Right ventricle myocardium inferior (tissue), 1 donor: ENCODE measurements at regions not wholly inside any gene's neighbourhood (a gene's known extent, or its start where the extent isn't known, plus 50 kb on each side); places are given as distances from the start of the nearest gene placed in this dataset.

Experiments used
- ATAC-seq: fragments of 200-7000 bp; cut with Tn5 transposase; one replicate; pipeline ENCODE4 v1.9.1; 2020; ENCODE audit warnings: mild to moderate bottlenecking, moderate library complexity
- DNase-seq: peaks from one replicate; pipeline ENCODE4 v3.0.0; 2021; ENCODE audit errors: missing footprints
- intact Hi-C: fragments of 100-400 bp; cut with DNase I; formaldehyde crosslinking; loops from one replicate; pipeline ENCODE4 v1.11.0; 2022
- donor health status: DM: no; HTN: yes; CAD: no; lungs with severe emphysema.

- ATAC-seq (no peak), DNase-seq (no peak)
- intact Hi-C loops: no loop called here
Measured at GRCh38 chr2:147100406-147101035, 744.3 kb upstream of the ACVR2A start.

- ATAC-seq: no peak
- no peak for DNase-seq
- intact Hi-C loops: no loop called here
Measured at GRCh38 chr2:147099845-147100244, 745.0 kb upstream of the ACVR2A start.

GRCh38 chr2:147098940-147099339, 745.9 kb upstream of the ACVR2A start:
- intact Hi-C loops: no loop called here
- ATAC-seq: no peak

GRCh38 chr2:147097747-147098146, 747.1 kb upstream of the ACVR2A start:
- intact Hi-C loops: no loop called here
- DNase-seq (no peak), ATAC-seq (no peak)

More at GRCh38 chr2:147098940-147099339, 745.9 kb upstream of the ACVR2A start:
- DNase-seq: no peak

GRCh38 chr2:147096671-147097070, 748.2 kb upstream of the ACVR2A start:
- intact Hi-C loops: no loop called here
- ATAC-seq (no peak), DNase-seq (no peak)

GRCh38 chr2:147095376-147095775, 749.5 kb upstream of the ACVR2A start:
- DNase-seq: no peak
- intact Hi-C loops: no loop called here

GRCh38 chr2:147094077-147094476, 750.8 kb upstream of the ACVR2A start:
- ATAC-seq: no peak
- DNase-seq: no peak
- intact Hi-C loops: no loop called here

More at GRCh38 chr2:147095376-147095775, 749.5 kb upstream of the ACVR2A start:
- ATAC-seq: no peak

GRCh38 chr2:147092266-147092665, 752.6 kb upstream of the ACVR2A start:
- DNase-seq (no peak), ATAC-seq (no peak)
- intact Hi-C loops: no loop called here

- no peak for DNase-seq
- intact Hi-C loops: no loop called here
- ATAC-seq: no peak
Measured at GRCh38 chr2:147091448-147091847, 753.4 kb upstream of the ACVR2A start.

GRCh38 chr2:147088871-147089270, 756.0 kb upstream of the ACVR2A start:
- intact Hi-C loops: no loop called here
- no peak for ATAC-seq
- DNase-seq: no peak

- DNase-seq (no peak), ATAC-seq (no peak)
- intact Hi-C loops: no loop called here
Measured at GRCh38 chr2:147086715-147087114, 758.1 kb upstream of the ACVR2A start.

GRCh38 chr2:147083664-147084063, 761.2 kb upstream of the ACVR2A start:
- DNase-seq: no peak
- intact Hi-C loops: loop anchor here (2.0 kb wide), 1 partner anchor 827 kb away; no protein-coding TSS in a partner anchor
- ATAC-seq: peak; percentile 50

GRCh38 chr2:147082850-147083522, 761.8 kb upstream of the ACVR2A start:
- no peak for DNase-seq
- intact Hi-C loops: loop anchor here (2.0 kb wide), 1 partner anchor 828 kb away; no protein-coding TSS in a partner anchor
- peak; percentile 34 for ATAC-seq

GRCh38 chr2:147081831-147082230, 763.0 kb upstream of the ACVR2A start:
- intact Hi-C loops: loop anchor here (2.0 kb wide), 1 partner anchor 829 kb away; no protein-coding TSS in a partner anchor
- DNase-seq (no peak), ATAC-seq (no peak)

GRCh38 chr2:147076634-147077033, 768.2 kb upstream of the ACVR2A start:
- ATAC-seq (no peak), DNase-seq (no peak)
- intact Hi-C loops: no loop called here

- DNase-seq (no peak), ATAC-seq (no peak)
- intact Hi-C loops: no loop called here
Measured at GRCh38 chr2:147068071-147068470, 776.8 kb upstream of the ACVR2A start.

GRCh38 chr2:147067136-147067535, 777.7 kb upstream of the ACVR2A start:
- DNase-seq (no peak), ATAC-seq (no peak)
- intact Hi-C loops: no loop called here

- DNase-seq: no peak
Measured at GRCh38 chr2:147062073-147062472, 782.8 kb upstream of the ACVR2A start.

GRCh38 chr2:147061269-147061668, 783.6 kb upstream of the ACVR2A start:
- ATAC-seq: no peak
- no peak for DNase-seq
- intact Hi-C loops: no loop called here

More at GRCh38 chr2:147062073-147062472, 782.8 kb upstream of the ACVR2A start:
- intact Hi-C loops: no loop called here
- no peak for ATAC-seq

- intact Hi-C loops: no loop called here
- ATAC-seq: no peak
- no peak for DNase-seq
Measured at GRCh38 chr2:147057892-147058490, 786.8 kb upstream of the ACVR2A start.
